NCI-H82 treated with DMSO at 0.1 percent for 48 hours (cell line): ENCODE measurements at regions not wholly inside any gene's neighbourhood (a gene's known extent, or its start where the extent isn't known, plus 50 kb on each side); places are given as distances from the start of the nearest gene placed in this dataset.

Experiments used
- DNase-seq: peaks from one replicate; lab custom pipeline; 2025; ENCODE audit not compliant: unreplicated experiment; lab: John Stamatoyannopoulos, UW

DNA sequence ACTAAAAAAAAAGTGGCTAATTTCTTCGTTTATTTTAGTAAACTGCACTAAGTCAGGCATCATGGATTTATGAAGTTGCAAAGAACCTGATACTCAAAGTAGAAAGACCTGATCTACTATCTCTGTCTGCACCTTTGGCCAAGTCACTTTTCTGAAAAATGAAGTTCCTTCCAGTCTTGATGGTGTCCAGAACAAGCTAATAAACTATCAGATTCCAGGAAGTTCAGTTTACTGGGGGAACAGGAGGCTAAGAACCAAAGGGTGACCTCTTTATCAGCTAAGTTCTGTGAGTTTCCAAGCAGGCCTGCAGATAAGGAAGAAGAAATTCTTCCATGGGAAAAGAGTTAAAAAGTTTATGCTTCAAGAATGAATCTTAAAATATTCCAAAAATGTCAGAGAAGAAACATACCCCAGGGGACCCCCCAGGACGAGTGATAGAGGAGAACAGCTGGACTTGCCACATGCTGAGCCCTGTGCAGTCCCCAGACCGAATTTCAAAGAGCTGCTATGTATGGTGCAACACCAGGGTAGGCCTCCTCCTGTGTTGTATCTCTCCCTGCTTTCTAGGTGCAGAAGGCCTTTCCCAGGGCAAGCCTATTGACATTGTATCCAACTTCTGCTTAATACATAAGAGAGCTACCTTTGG, 72.8 kb upstream of the FGGY start:
- DNase-seq, result no peak

DNA sequence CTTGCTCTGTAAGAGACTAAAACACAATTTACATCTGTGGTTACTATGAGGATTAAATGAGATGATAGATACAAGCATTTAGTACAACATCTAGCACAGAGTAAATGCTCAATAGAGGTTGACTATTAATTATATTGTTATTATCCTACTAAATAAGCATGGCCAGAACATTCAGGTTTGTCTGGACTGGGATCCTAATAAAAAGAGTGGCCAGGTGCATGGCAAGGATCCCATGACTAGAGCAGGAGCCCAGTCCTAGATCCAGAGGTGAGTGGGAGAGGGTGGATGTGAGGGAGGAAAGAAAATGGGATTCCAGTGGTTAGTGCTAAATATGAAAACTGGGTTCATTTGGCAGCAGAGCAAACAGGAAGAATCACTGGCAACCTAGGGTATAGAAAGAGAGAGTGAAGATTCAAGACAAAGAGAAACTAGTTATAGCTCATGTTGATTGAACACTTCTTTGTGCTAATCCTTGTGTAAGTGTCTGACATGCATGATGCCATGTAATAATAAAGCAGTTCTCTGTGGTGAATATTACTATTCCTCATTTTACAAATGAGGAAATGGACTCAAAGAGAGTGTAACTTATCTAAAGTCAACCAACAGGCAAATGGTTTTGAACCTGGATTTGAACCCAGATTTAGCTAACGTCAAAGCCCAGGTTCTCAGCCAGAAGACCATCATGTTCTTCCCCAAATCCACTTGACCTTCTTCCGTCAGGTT, 71.1 kb upstream of the FGGY start:
- DNase-seq, result no peak

DNA sequence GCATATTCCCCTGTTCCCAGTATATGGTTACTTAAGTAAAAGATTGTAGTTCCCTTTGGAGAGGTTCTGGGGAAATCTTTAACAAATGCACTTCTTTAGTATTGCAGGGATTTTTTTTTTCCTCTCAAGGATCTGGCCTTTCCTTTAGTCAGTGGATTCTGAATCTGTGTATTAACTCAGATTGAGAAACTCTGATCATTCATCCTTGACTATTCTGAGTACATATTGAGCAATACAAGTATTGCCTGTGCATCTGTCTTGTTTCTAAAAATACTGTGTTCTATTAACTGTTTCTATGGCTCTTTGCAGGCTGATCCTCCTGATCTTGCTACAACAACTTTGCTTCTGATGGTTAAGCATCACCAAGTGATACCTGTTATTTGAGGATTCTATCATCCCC, 67.8 kb upstream of the FGGY start:
- no peak for DNase-seq

DNA sequence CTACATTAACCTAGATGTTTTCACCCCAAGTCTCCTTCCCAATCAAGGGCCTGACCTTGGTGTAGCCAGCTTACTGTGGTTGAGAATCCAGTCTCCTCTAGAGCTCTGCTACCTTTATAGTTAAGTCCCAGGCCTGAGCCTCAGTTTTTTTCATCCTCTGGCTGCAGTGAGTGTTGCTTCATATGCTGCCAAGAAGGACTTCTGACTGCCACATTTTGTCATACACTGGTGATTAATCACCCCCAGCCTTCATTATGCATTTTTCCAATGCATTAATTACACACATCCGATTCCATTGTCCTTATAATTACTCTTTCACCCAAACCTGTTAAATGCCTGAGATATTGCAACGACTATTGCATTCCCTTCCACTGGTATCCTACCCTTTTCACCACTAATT, 66.3 kb upstream of the FGGY start:
- no peak for DNase-seq

DNA sequence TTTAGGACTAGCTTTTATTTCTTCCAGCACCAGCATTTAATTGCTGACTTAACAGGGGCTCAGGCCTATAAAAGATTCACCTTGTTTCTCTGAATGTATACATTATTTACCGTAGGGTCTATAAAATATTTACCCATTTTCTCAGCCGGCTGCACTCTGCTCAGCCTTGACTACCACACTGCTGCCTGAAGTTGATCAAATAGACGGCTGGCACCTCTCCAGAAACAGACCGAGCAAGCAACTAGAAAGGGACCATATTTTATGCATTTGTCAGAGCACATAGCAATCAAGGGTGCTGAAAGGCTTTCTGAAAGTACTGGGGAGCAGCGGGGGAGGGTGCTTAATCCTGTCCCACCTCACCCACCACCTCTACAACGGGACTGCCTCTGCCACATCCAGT, 64.7 kb upstream of the FGGY start:
- no peak for DNase-seq

DNA sequence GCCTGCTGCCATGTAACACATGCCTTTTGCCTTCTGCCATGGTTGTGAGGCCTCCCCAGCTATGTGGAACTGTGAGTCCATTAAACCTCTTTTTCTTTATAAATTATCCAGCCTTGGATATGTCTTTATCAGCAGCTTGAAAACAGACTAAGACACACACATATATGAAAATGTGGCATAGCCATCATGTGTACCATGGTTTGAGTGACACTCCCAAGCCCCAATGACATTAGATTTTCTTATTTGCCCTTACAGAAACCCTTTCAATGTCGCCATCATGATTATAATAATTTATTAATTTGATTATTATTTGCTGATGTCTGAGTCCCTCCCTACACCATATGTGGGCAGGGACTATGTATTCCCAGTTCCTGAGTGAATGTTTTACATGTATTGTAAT, 63.5 kb upstream of the FGGY start:
- DNase-seq, result no peak

DNA sequence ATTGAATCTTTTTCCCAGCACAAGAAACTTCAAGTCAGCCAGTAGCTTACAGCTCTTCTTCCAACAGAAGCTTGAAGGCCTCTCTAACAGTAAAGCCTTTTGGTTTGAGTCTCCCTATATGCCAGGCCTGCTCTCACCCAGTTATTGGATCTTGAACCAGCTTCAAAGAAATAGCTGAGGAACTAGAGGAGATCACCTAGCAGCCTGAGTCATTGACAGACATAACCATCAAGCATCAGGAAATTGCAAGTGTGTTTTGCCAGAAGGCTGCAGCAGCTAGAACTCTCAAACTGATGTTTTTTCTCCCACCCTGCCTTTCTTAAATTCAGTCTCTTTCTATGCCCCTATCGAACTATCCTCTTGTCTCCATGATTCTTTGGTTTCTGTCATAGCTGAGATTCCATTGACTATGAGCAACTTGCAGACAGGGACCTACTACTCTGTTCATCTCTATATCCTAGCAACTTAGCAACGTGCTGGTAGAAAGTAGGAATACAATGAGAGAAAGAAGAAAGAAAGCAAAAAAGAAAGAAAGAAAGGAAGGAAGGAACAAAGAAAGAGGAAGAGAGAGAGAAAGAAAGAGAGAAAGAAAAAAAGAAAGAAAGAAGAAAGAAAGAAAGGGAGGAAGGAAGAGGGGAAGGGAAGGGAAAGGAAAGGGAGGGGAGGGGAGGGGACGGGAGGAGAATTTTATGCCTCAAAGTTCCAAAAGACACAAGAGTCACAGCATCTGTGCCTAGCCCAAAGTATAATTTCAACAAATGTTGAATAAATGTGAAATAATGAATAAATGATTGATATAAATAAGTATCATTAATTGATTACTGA, 60.0 kb upstream of the FGGY start:
- no peak for DNase-seq

DNA sequence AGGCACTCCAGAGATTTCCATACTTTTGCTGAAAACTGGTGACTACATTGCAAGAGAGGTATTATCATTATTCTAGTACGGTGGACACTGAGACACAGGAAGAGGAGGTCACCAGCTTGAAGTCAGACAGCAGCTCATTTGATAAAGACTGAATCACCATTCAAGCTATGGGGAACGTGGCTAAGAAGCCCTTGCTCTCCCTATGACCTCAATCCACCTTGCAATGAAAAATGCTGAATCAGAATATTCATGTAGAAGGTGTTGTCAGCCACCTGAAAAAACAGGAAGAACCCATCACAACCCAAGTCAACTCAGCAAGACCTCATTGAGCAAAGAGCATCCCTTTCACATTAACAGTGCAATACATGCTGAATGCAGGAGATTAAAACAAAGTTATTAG, 59.0 kb upstream of the FGGY start:
- no peak for DNase-seq

DNA sequence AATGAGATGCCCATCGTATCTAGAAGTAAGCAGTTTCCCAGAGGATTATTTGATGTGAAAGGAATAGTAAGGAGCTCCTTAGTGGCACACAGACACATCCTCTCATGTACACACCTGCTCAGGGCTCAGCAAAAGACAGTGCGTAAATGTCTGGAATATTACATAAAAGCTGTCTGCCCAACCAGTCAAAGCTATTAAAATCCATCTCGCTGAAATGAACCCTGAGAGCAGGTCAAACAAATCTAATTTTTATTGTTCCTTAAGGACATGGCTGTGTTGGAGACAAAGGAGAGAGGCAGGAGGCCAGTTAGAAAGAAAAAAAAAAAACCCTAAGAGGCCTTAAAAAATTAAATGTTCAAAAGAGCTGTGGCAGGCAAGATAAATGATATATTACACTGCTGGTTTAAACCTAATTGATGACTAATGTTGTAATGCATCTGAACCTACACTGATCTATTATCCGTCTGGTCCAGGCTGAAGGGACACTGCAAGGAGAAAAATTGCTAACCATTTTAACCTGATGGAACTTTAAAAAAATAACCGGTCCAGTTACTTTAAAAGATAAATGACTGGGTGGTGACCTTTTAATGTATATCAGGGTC, 58.5 kb upstream of the FGGY start:
- DNase-seq, result no peak

DNA sequence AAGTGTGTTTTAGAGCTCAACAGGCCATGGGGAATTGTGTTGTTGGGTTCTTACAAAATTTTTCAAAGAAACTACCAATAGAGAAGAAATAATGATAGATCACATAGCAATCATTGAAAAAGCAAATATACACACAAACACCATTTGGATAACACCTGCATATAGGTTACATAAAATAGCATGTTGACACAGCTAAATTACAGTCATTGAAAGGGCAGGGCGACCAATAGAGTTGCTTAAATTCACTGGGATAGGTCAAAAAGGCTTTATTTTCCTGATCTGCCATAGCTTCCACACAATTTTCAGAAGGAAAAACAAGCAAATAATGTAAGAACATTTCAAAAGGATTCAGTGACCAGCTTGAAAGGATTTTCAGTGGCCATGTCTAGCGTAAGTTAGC, 57.9 kb upstream of the FGGY start:
- no peak for DNase-seq

DNA sequence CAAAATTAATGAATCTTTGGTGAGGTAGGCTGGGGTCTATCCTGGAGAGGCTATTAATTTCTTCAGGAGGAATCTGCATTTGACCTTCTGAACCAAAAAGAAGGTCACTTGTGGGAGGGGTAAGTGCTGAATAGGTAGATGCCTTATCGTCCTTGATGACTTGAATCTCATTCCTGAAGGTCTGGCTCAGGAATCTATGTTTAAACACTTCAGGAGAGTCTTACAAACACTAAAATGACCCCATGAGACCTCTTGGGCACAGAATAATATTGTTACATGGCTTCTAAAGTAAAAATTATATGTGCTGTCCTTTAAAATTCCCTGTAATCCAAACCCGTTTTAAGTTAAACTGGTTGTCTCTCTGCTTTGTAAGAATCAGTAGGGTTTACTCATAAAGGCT, 55.0 kb upstream of the FGGY start:
- no peak for DNase-seq

DNA sequence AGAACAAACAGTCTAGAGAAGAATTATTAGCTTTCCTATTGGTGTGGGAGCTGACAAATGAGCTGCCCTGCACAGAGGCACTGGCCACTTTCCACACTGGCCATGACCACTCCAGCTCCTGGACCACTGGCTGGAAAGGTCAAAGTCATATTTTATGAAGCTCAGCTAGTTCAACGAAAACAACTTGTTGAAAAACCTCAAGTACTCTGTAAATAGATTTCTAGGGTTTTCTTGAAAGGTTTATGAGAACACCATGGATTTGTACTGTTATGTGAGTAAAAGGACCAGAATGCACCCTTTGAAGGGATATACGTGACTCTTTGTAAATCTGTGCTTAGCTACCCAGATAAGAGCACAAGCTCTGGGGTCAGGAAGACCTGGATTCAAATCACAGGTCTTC, 54.5 kb upstream of the FGGY start:
- DNase-seq, result no peak

DNA sequence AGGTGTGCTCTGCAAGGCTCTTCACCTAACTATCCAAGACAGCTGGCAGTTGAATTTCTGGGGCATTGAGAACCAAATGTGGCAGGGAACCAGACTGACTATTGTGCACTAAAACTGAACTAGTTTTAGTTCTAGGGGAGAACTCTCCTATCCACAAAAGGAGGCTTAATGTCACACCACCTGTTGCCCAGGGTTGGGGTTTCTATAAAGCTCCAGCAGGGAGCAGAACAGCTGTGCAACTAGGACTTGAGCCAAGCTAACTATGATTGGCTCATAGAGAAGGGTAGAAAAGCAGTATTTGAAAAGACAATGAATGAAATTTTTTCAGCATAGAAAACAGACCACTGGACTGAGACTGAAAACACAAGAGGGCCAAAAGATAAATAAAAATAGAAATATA, 53.3 kb upstream of the FGGY start:
- DNase-seq, result peak; percentile 21

DNA sequence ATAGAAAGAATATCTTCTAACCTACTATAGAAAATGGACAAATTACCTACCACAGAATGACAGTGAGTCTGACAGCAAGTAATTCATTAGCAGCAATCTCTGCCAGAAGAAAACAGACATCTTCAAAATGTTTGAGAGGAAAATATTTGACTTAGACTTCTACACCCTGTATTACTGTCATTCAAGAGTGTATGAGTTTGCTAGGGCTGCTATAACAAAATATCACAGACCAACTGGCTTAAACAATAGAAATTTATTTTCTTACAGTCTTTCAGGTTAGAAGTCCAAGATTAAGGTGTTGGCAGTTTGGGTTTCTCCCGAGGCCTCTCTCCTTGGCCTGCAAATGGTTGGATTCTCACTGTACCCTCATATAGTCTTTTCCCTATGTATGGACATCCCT, 52.9 kb upstream of the FGGY start:
- DNase-seq, result no peak

DNA sequence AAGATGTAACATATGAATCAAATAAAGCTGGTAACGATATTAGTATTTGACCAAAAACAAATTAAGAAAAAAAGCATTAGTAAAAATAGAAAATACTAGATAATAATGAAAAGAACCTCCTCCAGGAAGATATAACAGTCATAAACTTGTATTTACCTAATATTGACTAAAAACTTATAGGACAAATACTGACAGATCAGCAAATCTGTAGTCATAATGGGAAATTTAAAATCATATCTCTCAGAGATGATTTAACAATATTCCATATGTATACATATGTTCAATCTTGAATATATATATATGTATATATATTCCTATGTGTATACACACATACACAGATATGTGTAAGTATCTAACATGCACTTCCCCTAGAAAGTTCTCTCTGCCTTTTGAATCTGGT, 52.0 kb upstream of the FGGY start:
- no peak for DNase-seq
